PC-9 (cell line): ENCODE measurements at regions not wholly inside any gene's neighbourhood (a gene's known extent, or its start where the extent isn't known, plus 50 kb on each side); places are given as distances from the start of the nearest gene placed in this dataset.

Experiments used
- CTCF ChIP-seq: fragments of 200-600 bp; sonication (generic); conservative IDR thresholded peaks from 2 replicates; pipeline ENCODE4 v1.6.1; 2017; ENCODE audit warnings: mixed run types, antibody characterized with exemption, mild to moderate bottlenecking, moderate library complexity
- EZH2 ChIP-seq: fragments of 200-600 bp; sonication (generic); IDR thresholded peaks from 2 replicates; pipeline ENCODE4 v1.8.0; 2017; ENCODE audit warnings: antibody characterized with exemption, low read depth

- TF ChIP-seq EZH2 (no peak), CTCF (no peak)
Observed at GRCh38 chr6:4678506-4679300, 97.5 kb upstream of the CDYL start.
